GM23248 (cell line): ENCODE measurements at regions not wholly inside any gene's neighbourhood (a gene's known extent, or its start where the extent isn't known, plus 50 kb on each side); places are given as distances from the start of the nearest gene placed in this dataset.

ENCODE experiments used
- DNase-seq: peaks from one replicate; pipeline ENCODE4 v3.0.0-alpha.2; 2015
- H2AFZ ChIP-seq: fragments of 200-600 bp; sonication (generic); 2 replicates; pipeline ENCODE4 v1.6.1; 2016; ENCODE audit warnings: antibody characterized with exemption
- H3F3A ChIP-seq: fragments of 200-600 bp; sonication (generic); 2 replicates; pipeline ENCODE4 v1.6.1; 2016; ENCODE audit warnings: mild to moderate bottlenecking, antibody characterized with exemption, mixed run types; ENCODE audit not compliant: insufficient read depth
- H3K27ac ChIP-seq: fragments of 200-600 bp; sonication (generic); 2 replicates; pipeline ENCODE4 v1.5.1; 2016; ENCODE audit warnings: mild to moderate bottlenecking
- H3K27me3 ChIP-seq: fragments of 200-600 bp; sonication (generic); replicated peaks from 2 replicates; pipeline ENCODE4 v1.6.1; 2016; ENCODE audit warnings: mild to moderate bottlenecking; ENCODE audit not compliant: insufficient read depth
- H3K36me3 ChIP-seq: fragments of 200-600 bp; sonication (generic); 2 replicates; pipeline ENCODE4 v1.6.1; 2016; ENCODE audit warnings: low read depth, mild to moderate bottlenecking
- H3K4me1 ChIP-seq: fragments of 200-600 bp; sonication (generic); 2 replicates; pipeline ENCODE4 v1.6.1; 2016; ENCODE audit warnings: mild to moderate bottlenecking; ENCODE audit not compliant: insufficient read depth
- H3K4me2 ChIP-seq: fragments of 200-600 bp; sonication (generic); one replicate; pipeline ENCODE4 v1.6.1; 2016; ENCODE audit warnings: mild to moderate bottlenecking; ENCODE audit not compliant: unreplicated experiment
- H3K4me3 ChIP-seq: fragments of 200-600 bp; sonication (generic); 2 replicates; pipeline ENCODE4 v1.5.1; 2016; ENCODE audit warnings: mild to moderate bottlenecking
- H3K79me2 ChIP-seq: fragments of 200-600 bp; sonication (generic); 2 replicates; pipeline ENCODE4 v1.6.1; 2016; ENCODE audit warnings: mild to moderate bottlenecking; ENCODE audit not compliant: insufficient read depth
- H3K9ac ChIP-seq: fragments of 200-600 bp; sonication (generic); 2 replicates; pipeline ENCODE4 v1.6.1; 2016; ENCODE audit warnings: mild to moderate bottlenecking
- H3K9me2 ChIP-seq: fragments of 200-600 bp; sonication (generic); 2 replicates; pipeline ENCODE4 v1.6.1; 2016; ENCODE audit warnings: mixed run types, mild to moderate bottlenecking, moderate library complexity; ENCODE audit not compliant: insufficient read depth
- H3K9me3 ChIP-seq: fragments of 200-600 bp; sonication (generic); one replicate; pipeline ENCODE4 v1.6.1; 2017; ENCODE audit warnings: low read depth
- H4K20me1 ChIP-seq: fragments of 200-600 bp; sonication (generic); 2 replicates; pipeline ENCODE4 v1.6.0; 2016; ENCODE audit not compliant: insufficient read depth
- EZH2 ChIP-seq: fragments of 200-600 bp; sonication (generic); IDR thresholded peaks from 2 replicates; pipeline ENCODE4 v1.6.1; 2018; ENCODE audit warnings: antibody characterized with exemption, mild to moderate bottlenecking; ENCODE audit not compliant: insufficient read depth, poor library complexity, severe bottlenecking
- EZH2phosphoT487 ChIP-seq: fragments of 200-600 bp; sonication (generic); IDR thresholded peaks from 2 replicates; pipeline ENCODE4 v1.6.1; 2018; ENCODE audit warnings: antibody characterized with exemption, moderate library complexity, mild to moderate bottlenecking, low read depth; ENCODE audit not compliant: insufficient read depth
- WGBS, 2 experiments: methylation state at CpG; one replicate each; pipeline ENCODE4 v1.1.6; 2015 to 2017; ENCODE audit warnings: low lambda C conversion rate in 2 of 2, low coverage in 1 of 2; ENCODE audit errors: missing lambda C conversion rate in 2 of 2; 5-methylcytosine and 5-hydroxymethylcytosine counted together
- in situ Hi-C: fragments of 300-500 bp; cut with MboI; formaldehyde crosslinking; loops from 2 replicates; pipeline ENCODE4 v1.15.0; 2020

GRCh38 chr3:71873093-71873611 lies 88.2 kb upstream of the PROK2 start:
- H3K9ac ChIP-seq = no peak overlapping the region
- DNase-seq = no peak
- H3K36me3 ChIP-seq = no peaks in the 10 kb centered on the region
- peaks cover 24% of the 10 kb centered on the region; the same call in 1 of the 2 replicates for H3K27me3 ChIP-seq
- no peaks in the 10 kb centered on the region for H4K20me1 ChIP-seq
- no peak overlapping the region for H2AFZ ChIP-seq
- H3K27ac ChIP-seq = no peak overlapping the region
- H3K9me2 ChIP-seq = no peaks in the 10 kb centered on the region
- no peaks in the 10 kb centered on the region for H3F3A ChIP-seq
- TF ChIP-seq EZH2phosphoT487 (no peak), EZH2 (no peak)
- no peaks in the 10 kb centered on the region for H3K79me2 ChIP-seq
- 79 to 82% methylated on average over 10 of the region's 10 CpGs for WGBS, 2 experiments
- H3K4me3 ChIP-seq = no peak overlapping the region
- no peaks in the 10 kb centered on the region for H3K4me1 ChIP-seq
- H3K4me2 ChIP-seq = no peak overlapping the region
- in situ Hi-C loops = loop anchor here (10.0 kb wide), 1 partner anchor 952 kb away; no protein-coding TSS in a partner anchor
- H3K9me3 ChIP-seq = no peaks in the 10 kb centered on the region

GRCh38 chr3:71872256-71872655 lies 87.3 kb upstream of the PROK2 start:
- in situ Hi-C loops = loop anchor here (10.0 kb wide), 1 partner anchor 953 kb away; no protein-coding TSS in a partner anchor
- no peak for DNase-seq
- 9 to 15% methylated on average over 2 of the region's 2 CpGs for WGBS, 2 experiments

GRCh38 chr3:71870966-71871512 lies 86.1 kb upstream of the PROK2 start:
- 78 to 83% methylated on average over 7 of the region's 7 CpGs for WGBS, 2 experiments
- Histone ChIP-seq H3K9me2 (no peaks in the 10 kb centered on the region), H3K4me2 (no peak overlapping the region), H3K9ac (no peak overlapping the region), H3F3A (no peaks in the 10 kb centered on the region), H2AFZ (no peak overlapping the region), H3K4me1 (no peaks in the 10 kb centered on the region), H3K4me3 (no peak overlapping the region), H3K27ac (no peak overlapping the region), H4K20me1 (no peaks in the 10 kb centered on the region), H3K9me3 (no peaks in the 10 kb centered on the region), H3K36me3 (no peaks in the 10 kb centered on the region), H3K27me3 (peaks cover 29% of the 10 kb centered on the region; the same call in 1 of the 2 replicates), H3K79me2 (no peaks in the 10 kb centered on the region)
- in situ Hi-C loops = loop anchor here (10.0 kb wide), 1 partner anchor 954 kb away; no protein-coding TSS in a partner anchor
- DNase-seq = no peak
- TF ChIP-seq EZH2phosphoT487 (no peak), EZH2 (no peak)

More at GRCh38 chr3:71872256-71872655, 87.3 kb upstream of the PROK2 start:
- no peaks in the 10 kb centered on the region for H3K9me3 ChIP-seq
- no peaks in the 10 kb centered on the region for H3F3A ChIP-seq
- H3K27me3 ChIP-seq = peaks cover 28% of the 10 kb centered on the region; the same call in 1 of the 2 replicates
- no peaks in the 10 kb centered on the region for H3K4me1 ChIP-seq
- H3K9me2 ChIP-seq = no peaks in the 10 kb centered on the region
- H3K4me2 ChIP-seq = no peak overlapping the region
- TF ChIP-seq EZH2phosphoT487 = no peak
- no peak for TF ChIP-seq EZH2
- no peak overlapping the region for H3K9ac ChIP-seq
- no peak overlapping the region for H3K27ac ChIP-seq
- H3K36me3 ChIP-seq = no peaks in the 10 kb centered on the region
- no peaks in the 10 kb centered on the region for H4K20me1 ChIP-seq
- no peak overlapping the region for H2AFZ ChIP-seq
- no peaks in the 10 kb centered on the region for H3K79me2 ChIP-seq
- H3K4me3 ChIP-seq = no peak overlapping the region

- no peak for TF ChIP-seq EZH2phosphoT487
- TF ChIP-seq EZH2 = no peak
- no peak overlapping the region for H3K9ac ChIP-seq
- no peaks in the 10 kb centered on the region for H3F3A ChIP-seq
- in situ Hi-C loops = no loop called here
- H4K20me1 ChIP-seq = no peaks in the 10 kb centered on the region
- no peaks in the 10 kb centered on the region for H3K9me3 ChIP-seq
- peaks cover 38% of the 10 kb centered on the region for H3K27me3 ChIP-seq
- H2AFZ ChIP-seq = no peak overlapping the region
- H3K79me2 ChIP-seq = no peaks in the 10 kb centered on the region
- no peak overlapping the region for H3K4me3 ChIP-seq
- H3K4me1 ChIP-seq = 0 out of 2 replicates have a peak, but pooled peaks cover 5% of the 10 kb centered on the region
- 41 to 52% methylated on average over 3 of the region's 3 CpGs for WGBS, 2 experiments
- no peaks in the 10 kb centered on the region for H3K9me2 ChIP-seq
- no peaks in the 10 kb centered on the region for H3K36me3 ChIP-seq
- no peak overlapping the region for H3K4me2 ChIP-seq
- no peak for DNase-seq
- no peak overlapping the region for H3K27ac ChIP-seq
Observed at GRCh38 chr3:71868876-71869275, 83.9 kb upstream of the PROK2 start.
